ENCODE measurements at regions not wholly inside any gene's neighbourhood (a gene's known extent, or its start where the extent isn't known, plus 50 kb on each side); places are given as distances from the start of the nearest gene placed in this dataset.

- intact Hi-C loops (cut with micrococcal nuclease): no loop called here
- Histone ChIP-seq H3K4me1 (ENCODE audit: control insufficient read depth in 2 of 2, insufficient read depth in 2 of 2, low read length in 2 of 2) (no peaks in the 10 kb centered on the region), H3K4me3 (ENCODE audit: low read length) (no peak overlapping the region), H3K9me3 (ENCODE audit: control insufficient read depth in 2 of 3, low read length in 3 of 3) (no peaks in the 10 kb centered on the region), H3K27ac (ENCODE audit: low read depth, low read length) (no peak overlapping the region), H3K36me3 (ENCODE audit: control insufficient read depth in 2 of 3, insufficient read depth in 3 of 3, low read length in 3 of 3) (no peaks in the 10 kb centered on the region), H3K27me3 (ENCODE audit: control insufficient read depth in 2 of 2, insufficient read depth in 2 of 2, low read length in 2 of 2) (no peaks in the 10 kb centered on the region)
- Mint-ChIP-seq H3K36me3 (no peaks in the 10 kb centered on the region), H3K9me3 (no peaks in the 10 kb centered on the region), H3K27me3 (no peaks in the 10 kb centered on the region), H3K27ac (no peak overlapping the region), H3K4me1 (peaks cover 0 to 14% (median 4%) of the 10 kb centered on the region in 7 donors), H3K4me3 (peak overlapping the region in 4 of 10 donors; percentile 3 to 41 (median 32))
- ChIA-PET CTCF (no interaction called here), POLR2A (no interaction called here)
- no peak for DNase-seq
- no peak for ATAC-seq
Measured at GRCh38 chrX:42094218-42094617, 170.9 kb upstream of the CASK start.

- ATAC-seq (no peak), DNase-seq (no peak)
- Histone ChIP-seq H3K36me3 (ENCODE audit: control insufficient read depth in 2 of 3, insufficient read depth in 3 of 3, low read length in 3 of 3) (no peaks in the 10 kb centered on the region), H3K4me1 (ENCODE audit: control insufficient read depth in 2 of 2, insufficient read depth in 2 of 2, low read length in 2 of 2) (no peaks in the 10 kb centered on the region), H3K9me3 (ENCODE audit: control insufficient read depth in 2 of 3, low read length in 3 of 3) (no peaks in the 10 kb centered on the region), H3K27ac (ENCODE audit: low read depth, low read length) (no peak overlapping the region), H3K4me3 (ENCODE audit: low read length) (no peak overlapping the region), H3K27me3 (ENCODE audit: control insufficient read depth in 2 of 2, insufficient read depth in 2 of 2, low read length in 2 of 2) (no peaks in the 10 kb centered on the region)
- Mint-ChIP-seq H3K4me3 (peak overlapping the region in 2 of 10 donors; percentile 28 to 41), H3K36me3 (no peaks in the 10 kb centered on the region), H3K27me3 (no peaks in the 10 kb centered on the region), H3K4me1 (peaks cover 0 to 14% (median 4%) of the 10 kb centered on the region in 7 donors), H3K27ac (no peak overlapping the region), H3K9me3 (no peaks in the 10 kb centered on the region)
- CTCF ChIA-PET: no interaction called here
- intact Hi-C loops (cut with micrococcal nuclease): no loop called here
- POLR2A ChIA-PET: no interaction called here
Measured at GRCh38 chrX:42093756-42094155, 170.4 kb upstream of the CASK start.

DNA sequence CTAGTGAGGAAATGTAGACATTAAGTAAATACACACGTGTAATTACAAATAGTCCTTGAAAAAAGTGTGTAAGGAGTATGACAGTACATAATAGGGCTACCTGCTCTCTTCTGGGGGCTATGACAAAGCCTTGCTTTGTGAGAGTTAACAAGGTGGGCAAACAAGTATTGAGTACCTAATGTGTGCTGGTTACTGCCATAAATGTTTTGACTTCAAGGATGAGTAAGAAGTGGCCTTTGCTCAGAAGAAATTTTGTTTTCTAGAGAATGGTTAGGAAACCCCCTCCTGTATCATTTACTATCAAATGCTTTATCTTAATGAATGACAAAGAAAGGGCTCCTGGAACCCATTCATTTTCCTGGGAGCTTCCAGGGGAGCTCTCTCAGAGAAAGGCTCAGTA, 167.0 kb upstream of the CASK start:
- Histone ChIP-seq H3K9me3 (ENCODE audit: control insufficient read depth in 2 of 3, low read length in 3 of 3) (no peaks in the 10 kb centered on the region), H3K27ac (ENCODE audit: low read depth, low read length) (no peak overlapping the region), H3K36me3 (ENCODE audit: control insufficient read depth in 2 of 3, insufficient read depth in 3 of 3, low read length in 3 of 3) (no peaks in the 10 kb centered on the region), H3K4me3 (ENCODE audit: low read length) (no peak overlapping the region), H3K4me1 (ENCODE audit: control insufficient read depth in 2 of 2, insufficient read depth in 2 of 2, low read length in 2 of 2) (no peaks in the 10 kb centered on the region), H3K27me3 (ENCODE audit: control insufficient read depth in 2 of 2, insufficient read depth in 2 of 2, low read length in 2 of 2) (no peaks in the 10 kb centered on the region)
- no peak for DNase-seq
- no peaks in the 10 kb centered on the region for H3K27me3 Mint-ChIP-seq
- H3K27ac Mint-ChIP-seq: no peak overlapping the region
- CTCF ChIA-PET: no interaction called here
- no peaks in the 10 kb centered on the region for H3K9me3 Mint-ChIP-seq
- POLR2A ChIA-PET: interaction anchor here (0.6 kb wide), 1 partner anchor 67 kb away, joined by 7 read pairs; no protein-coding TSS in a partner anchor
- ATAC-seq: no peak
- H3K4me1 Mint-ChIP-seq: peaks cover 0 to 14% (median 4%) of the 10 kb centered on the region in 7 donors
- no peaks in the 10 kb centered on the region for H3K36me3 Mint-ChIP-seq
- intact Hi-C loops (cut with micrococcal nuclease): no loop called here
- no peak overlapping the region for H3K4me3 Mint-ChIP-seq

DNA sequence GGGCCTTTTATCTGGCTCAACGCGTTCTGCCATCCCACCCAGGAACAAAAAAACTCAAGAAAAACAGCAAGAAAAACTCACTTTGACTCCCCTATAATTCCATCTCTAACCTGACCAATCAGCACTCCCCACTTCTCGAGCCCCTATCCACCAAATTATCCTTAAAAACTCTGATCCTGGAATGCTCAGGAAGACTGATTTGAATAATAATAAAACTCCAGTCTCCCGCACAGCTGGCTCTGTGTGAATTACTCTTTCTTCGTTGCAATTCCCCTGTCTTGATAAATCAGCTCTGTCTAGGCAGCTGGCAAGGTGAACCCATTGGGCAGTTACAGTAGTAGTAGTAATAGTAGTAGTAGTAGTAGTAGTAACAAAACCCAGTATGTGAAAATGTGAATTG, 165.7 kb upstream of the CASK start:
- ChIA-PET POLR2A (no interaction called here), CTCF (no interaction called here)
- Mint-ChIP-seq H3K9me3 (no peaks in the 10 kb centered on the region), H3K4me3 (no peak overlapping the region), H3K27ac (no peak overlapping the region), H3K36me3 (no peaks in the 10 kb centered on the region), H3K27me3 (no peaks in the 10 kb centered on the region), H3K4me1 (peaks cover 0 to 10% (median under 1%) of the 10 kb centered on the region in 7 donors)
- intact Hi-C loops (cut with micrococcal nuclease): no loop called here
- H3K9me3 ChIP-seq (ENCODE audit: control insufficient read depth in 2 of 3, low read length in 3 of 3): no peaks in the 10 kb centered on the region
- no peak for DNase-seq
- H3K27me3 ChIP-seq (ENCODE audit: control insufficient read depth in 2 of 2, insufficient read depth in 2 of 2, low read length in 2 of 2): no peaks in the 10 kb centered on the region
- H3K27ac ChIP-seq (ENCODE audit: low read depth, low read length): no peak overlapping the region
- H3K4me1 ChIP-seq (ENCODE audit: control insufficient read depth in 2 of 2, insufficient read depth in 2 of 2, low read length in 2 of 2): no peaks in the 10 kb centered on the region
- H3K4me3 ChIP-seq (ENCODE audit: low read length): no peak overlapping the region
- no peak for ATAC-seq
- no peaks in the 10 kb centered on the region for H3K36me3 ChIP-seq (ENCODE audit: control insufficient read depth in 2 of 3, insufficient read depth in 3 of 3, low read length in 3 of 3)

GRCh38 chrX:42087960-42088359, 164.6 kb upstream of the CASK start:
- Histone ChIP-seq H3K36me3 (ENCODE audit: control insufficient read depth in 2 of 3, insufficient read depth in 3 of 3, low read length in 3 of 3) (no peaks in the 10 kb centered on the region), H3K4me1 (ENCODE audit: control insufficient read depth in 2 of 2, insufficient read depth in 2 of 2, low read length in 2 of 2) (no peaks in the 10 kb centered on the region), H3K4me3 (ENCODE audit: low read length) (no peak overlapping the region), H3K9me3 (ENCODE audit: control insufficient read depth in 2 of 3, low read length in 3 of 3) (no peaks in the 10 kb centered on the region), H3K27ac (ENCODE audit: low read depth, low read length) (no peak overlapping the region), H3K27me3 (ENCODE audit: control insufficient read depth in 2 of 2, insufficient read depth in 2 of 2, low read length in 2 of 2) (no peaks in the 10 kb centered on the region)
- Mint-ChIP-seq H3K27ac (no peak overlapping the region), H3K9me3 (peaks cover 0 to under 1% (median 0%) of the 10 kb centered on the region in 11 donors), H3K4me1 (peaks cover 0 to 6% (median 0%) of the 10 kb centered on the region in 7 donors), H3K36me3 (no peaks in the 10 kb centered on the region), H3K4me3 (no peak overlapping the region), H3K27me3 (peaks cover 0 to under 1% (median 0%) of the 10 kb centered on the region in 5 donors)
- DNase-seq (no peak), ATAC-seq (no peak)
- intact Hi-C loops (cut with micrococcal nuclease): no loop called here
- CTCF ChIA-PET: no interaction called here
- POLR2A ChIA-PET: no interaction called here

DNA sequence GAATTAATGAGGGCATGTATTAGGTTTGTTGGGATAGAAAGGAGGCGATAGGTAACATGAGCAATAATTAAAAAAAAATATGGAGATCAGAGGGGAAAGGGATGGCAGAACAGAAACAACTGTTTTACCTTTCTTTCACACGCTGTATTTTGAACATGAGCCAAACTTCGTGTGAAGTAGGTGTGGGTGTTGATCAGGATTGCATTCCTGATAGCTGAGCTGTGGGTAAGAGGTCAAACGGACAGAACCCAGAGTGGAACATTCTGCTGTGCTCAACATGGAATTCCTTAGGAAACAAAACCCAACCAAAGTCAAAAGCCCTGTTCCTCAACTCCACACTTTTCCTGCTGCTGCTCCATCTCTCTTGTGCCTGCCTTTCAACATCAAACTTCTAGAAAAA, 162.5 kb upstream of the CASK start:
- Mint-ChIP-seq H3K27me3 (peaks cover 0 to 4% (median 0%) of the 10 kb centered on the region in 5 donors), H3K4me1 (peaks cover 0 to 6% (median 0%) of the 10 kb centered on the region in 7 donors), H3K9me3 (peaks cover 0 to 3% (median 0%) of the 10 kb centered on the region in 11 donors), H3K4me3 (no peak overlapping the region), H3K36me3 (no peaks in the 10 kb centered on the region), H3K27ac (no peak overlapping the region)
- Histone ChIP-seq H3K27ac (ENCODE audit: low read depth, low read length) (no peak overlapping the region), H3K4me3 (ENCODE audit: low read length) (no peak overlapping the region), H3K27me3 (ENCODE audit: control insufficient read depth in 2 of 2, insufficient read depth in 2 of 2, low read length in 2 of 2) (no peaks in the 10 kb centered on the region), H3K9me3 (ENCODE audit: control insufficient read depth in 2 of 3, low read length in 3 of 3) (no peaks in the 10 kb centered on the region), H3K4me1 (ENCODE audit: control insufficient read depth in 2 of 2, insufficient read depth in 2 of 2, low read length in 2 of 2) (no peaks in the 10 kb centered on the region), H3K36me3 (ENCODE audit: control insufficient read depth in 2 of 3, insufficient read depth in 3 of 3, low read length in 3 of 3) (no peaks in the 10 kb centered on the region)
- no peak for ATAC-seq
- CTCF ChIA-PET: no interaction called here
- DNase-seq: no peak
- intact Hi-C loops (cut with micrococcal nuclease): no loop called here
- POLR2A ChIA-PET: no interaction called here

- Histone ChIP-seq H3K4me3 (ENCODE audit: low read length) (no peak overlapping the region), H3K27me3 (ENCODE audit: control insufficient read depth in 2 of 2, insufficient read depth in 2 of 2, low read length in 2 of 2) (no peaks in the 10 kb centered on the region), H3K36me3 (ENCODE audit: control insufficient read depth in 2 of 3, insufficient read depth in 3 of 3, low read length in 3 of 3) (no peaks in the 10 kb centered on the region), H3K9me3 (ENCODE audit: control insufficient read depth in 2 of 3, low read length in 3 of 3) (no peaks in the 10 kb centered on the region), H3K4me1 (ENCODE audit: control insufficient read depth in 2 of 2, insufficient read depth in 2 of 2, low read length in 2 of 2) (no peaks in the 10 kb centered on the region), H3K27ac (ENCODE audit: low read depth, low read length) (no peak overlapping the region)
- Mint-ChIP-seq H3K27ac (no peak overlapping the region), H3K4me3 (no peak overlapping the region), H3K36me3 (peaks cover 0 to 6% (median 0%) of the 10 kb centered on the region in 5 donors), H3K9me3 (peaks cover 0 to 6% (median 0%) of the 10 kb centered on the region in 11 donors), H3K4me1 (peaks cover 0 to 6% (median 0%) of the 10 kb centered on the region in 7 donors), H3K27me3 (peaks cover 0 to 4% (median 0%) of the 10 kb centered on the region in 5 donors)
- no peak for ATAC-seq
- intact Hi-C loops (cut with micrococcal nuclease): no loop called here
- ChIA-PET POLR2A (interaction anchor here (0.6 kb wide), 1 partner anchor 44 kb away, joined by 4 read pairs; no protein-coding TSS in a partner anchor), CTCF (no interaction called here)
- no peak for DNase-seq
Measured at GRCh38 chrX:42079968-42080367, 156.6 kb upstream of the CASK start.
